Activated T-cell treated with anti-CD3 and anti-CD28 coated beads for 1 hour (primary cell): ENCODE measurements at regions not wholly inside any gene's neighbourhood (a gene's known extent, or its start where the extent isn't known, plus 50 kb on each side); places are given as distances from the start of the nearest gene placed in this dataset.
"Not testable (repeated sequence)": the region's sequence is repeated elsewhere in the genome, so short reads cannot be mapped to it uniquely, and the experiment has no call there.

Experiments used
- DNase-seq: peaks from one replicate; pipeline ENCODE4 v3.0.0-alpha.2; 2020; ENCODE audit warnings: low read depth

DNA sequence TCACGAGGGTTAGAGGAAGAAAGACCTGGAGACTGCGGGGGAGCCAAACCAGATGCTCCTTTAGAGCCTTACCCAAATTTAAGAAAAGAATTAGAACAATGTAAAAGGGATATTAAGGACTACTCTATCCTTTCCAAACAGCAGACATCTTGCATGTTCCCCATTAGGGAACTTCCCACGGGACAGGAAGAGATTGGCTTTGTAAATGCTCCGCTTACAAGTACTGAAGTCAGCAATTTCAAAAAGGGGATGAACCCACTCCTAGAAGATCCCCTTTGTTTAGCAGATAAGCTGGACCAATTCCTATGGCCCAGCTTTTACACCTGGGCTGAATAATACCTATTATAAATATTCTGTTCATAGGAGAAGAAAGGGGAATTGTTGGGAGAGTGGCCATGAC lies 74.2 kb downstream of the APOBEC1 start:
- no peak for DNase-seq

DNA sequence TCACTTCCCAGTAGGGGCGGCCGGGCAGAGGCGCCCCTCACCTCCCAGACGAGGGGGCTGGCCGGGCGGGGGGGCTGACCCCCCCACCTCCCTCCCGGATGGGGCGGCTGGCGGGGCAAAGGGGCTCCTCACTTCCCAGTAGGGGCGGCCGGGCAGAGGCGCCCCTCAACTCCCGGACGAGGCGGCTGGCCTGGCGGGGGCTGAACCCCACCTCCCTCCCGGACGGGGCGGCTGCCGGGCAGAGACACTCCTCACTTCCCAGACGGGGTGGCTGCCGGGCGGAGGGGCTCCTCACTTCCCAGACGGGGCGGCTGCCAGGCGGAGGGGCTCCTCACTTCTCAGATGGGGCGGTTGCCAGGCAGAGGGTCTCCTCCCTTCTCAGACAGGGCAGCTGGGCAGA lies 75.6 kb downstream of the APOBEC1 start:
- DNase-seq = not testable (repeated sequence)

DNA sequence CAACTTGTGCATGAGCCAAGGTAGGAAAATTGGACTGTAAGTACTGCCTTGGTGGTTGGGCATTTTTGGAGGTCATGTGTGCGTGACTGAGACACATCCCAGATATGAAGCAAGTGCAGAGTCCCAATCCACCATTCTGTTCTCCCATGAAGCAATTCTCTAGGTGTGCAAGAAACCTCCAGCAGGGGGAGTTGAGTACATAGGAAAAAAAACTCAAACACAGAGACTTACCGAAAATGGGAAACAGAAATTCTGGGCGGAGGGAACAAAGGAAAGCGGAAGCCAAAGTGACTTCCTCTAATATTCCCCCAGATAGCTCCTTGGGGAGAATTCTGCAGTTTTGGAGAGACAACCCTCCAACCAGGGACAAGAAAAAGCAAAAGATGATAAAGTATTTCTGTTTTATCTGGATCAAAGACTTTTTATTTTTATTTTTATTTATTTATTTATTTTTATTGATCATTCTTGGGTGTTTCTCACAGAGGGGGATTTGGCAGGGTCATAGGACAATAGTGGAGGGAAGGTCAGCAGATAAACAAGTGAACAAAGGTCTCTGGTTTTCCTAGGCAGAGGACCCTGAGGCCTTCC lies 76.9 kb downstream of the APOBEC1 start:
- peak; percentile 21 for DNase-seq

DNA sequence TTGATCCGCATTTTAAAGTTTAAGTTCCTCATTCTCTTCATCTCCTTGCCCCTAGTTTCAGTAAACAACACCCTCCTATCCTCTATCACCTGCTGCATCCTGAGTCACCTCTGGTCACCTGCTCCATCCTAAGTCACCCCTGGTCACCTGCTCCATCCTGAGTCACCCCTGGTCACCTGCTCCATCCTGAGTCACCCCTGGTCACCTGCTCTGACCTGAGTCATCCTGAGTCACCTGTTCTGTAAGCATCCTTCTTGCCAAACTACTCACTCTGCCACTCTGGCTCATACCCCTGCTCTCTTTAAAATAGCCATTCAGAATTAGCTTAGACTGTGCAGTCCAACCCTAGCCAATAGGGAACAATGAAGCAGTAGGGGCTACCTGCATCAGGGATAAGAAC lies 80.6 kb upstream of the CD163 start:
- DNase-seq = not testable (repeated sequence)

DNA sequence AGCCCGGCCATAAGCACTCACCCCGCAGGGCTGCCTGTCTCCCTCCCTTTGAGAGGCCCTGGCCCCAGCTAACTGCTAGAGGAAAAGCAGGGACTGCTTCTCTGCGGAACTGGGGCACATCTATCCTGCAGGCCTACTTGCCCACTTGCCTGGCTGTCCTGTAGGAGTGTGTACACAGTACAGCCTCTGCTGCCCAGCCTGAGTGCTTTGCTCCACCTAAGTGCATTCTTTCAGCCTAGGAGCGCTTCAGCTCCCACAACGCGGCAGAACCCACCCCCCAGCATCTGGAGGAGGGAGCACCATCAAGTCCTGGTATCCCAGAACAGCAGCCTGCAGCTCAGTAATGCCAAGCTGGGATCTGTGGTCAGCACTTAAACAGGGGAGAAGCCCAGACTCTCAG lies 79.9 kb upstream of the CD163 start:
- no peak for DNase-seq

DNA sequence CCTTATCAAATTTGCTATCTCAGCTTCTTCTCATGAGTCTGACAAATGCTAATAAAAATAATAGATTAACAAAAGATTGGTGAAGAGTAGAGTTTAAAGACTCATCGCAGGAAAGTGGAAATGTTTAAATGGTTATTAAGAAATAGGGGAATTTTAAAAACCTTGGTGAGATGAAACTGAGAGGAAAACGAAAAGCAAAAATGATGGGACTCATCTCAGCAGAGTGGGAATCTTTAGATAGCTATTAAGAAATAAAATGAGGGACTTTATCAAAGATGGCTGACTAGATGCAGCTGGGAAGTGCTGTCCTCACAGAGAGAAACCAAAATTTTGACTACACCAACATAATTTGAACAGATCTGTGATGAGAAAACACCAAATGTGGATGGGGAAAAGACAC lies 79.2 kb upstream of the CD163 start:
- no peak for DNase-seq

DNA sequence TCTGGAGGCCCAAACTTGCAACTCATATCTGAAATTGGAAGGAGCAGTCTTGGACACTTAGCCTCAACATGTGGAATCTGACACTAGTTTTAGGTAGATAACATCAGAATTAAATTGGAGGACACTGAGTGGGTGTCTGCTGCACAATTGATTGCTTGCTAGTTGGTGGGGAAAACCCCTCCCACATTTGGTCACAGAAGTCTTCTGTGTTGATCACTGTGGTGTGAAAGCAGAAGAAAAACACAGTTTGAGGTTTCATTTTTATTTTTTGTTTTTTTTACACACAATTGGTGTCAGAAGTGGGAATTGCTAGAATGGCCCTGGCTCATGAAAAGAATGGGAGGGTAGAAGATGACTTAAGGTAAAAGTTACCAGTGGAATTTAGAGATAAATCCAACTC lies 78.0 kb upstream of the CD163 start:
- no peak for DNase-seq

DNA sequence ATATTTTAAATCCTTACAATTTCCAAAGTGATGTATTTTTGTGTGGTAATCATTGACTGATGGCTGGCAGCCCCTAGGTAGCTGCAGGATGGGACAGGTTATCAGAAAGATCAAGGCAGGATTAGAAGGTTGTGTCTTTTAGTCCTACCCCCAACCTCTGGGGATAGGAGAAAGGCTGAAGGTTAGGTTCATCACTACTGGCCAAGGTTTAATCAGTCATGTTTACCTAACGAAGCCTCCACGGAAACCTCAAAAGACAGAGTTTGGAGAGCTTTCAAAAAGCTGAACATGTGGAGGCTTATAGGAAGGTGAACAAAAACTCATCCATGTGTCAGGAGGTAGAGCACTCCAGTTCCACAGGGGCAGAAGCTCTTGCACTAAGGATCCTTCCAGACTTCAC lies 77.5 kb upstream of the CD163 start:
- DNase-seq = no peak

DNA sequence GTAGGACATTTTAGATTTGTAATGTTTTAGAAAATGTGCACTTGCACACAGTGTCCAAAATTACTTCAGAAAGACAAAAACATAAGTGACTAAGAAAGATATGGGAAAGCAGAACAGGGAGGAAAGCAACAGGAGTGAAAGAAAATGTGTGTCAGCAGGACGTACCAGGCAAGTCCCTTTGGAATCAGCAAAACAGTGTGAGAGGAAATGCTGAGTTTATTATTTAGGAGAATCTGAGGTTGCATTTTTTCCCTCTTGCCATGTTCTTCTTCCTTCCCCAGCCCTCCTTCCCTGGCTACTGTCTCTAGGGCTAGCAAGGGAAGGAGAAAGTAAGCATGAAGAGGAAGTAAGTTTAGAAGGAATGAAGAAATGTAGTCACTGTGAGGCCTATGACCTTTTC lies 67.7 kb upstream of the CD163 start:
- no peak for DNase-seq

DNA sequence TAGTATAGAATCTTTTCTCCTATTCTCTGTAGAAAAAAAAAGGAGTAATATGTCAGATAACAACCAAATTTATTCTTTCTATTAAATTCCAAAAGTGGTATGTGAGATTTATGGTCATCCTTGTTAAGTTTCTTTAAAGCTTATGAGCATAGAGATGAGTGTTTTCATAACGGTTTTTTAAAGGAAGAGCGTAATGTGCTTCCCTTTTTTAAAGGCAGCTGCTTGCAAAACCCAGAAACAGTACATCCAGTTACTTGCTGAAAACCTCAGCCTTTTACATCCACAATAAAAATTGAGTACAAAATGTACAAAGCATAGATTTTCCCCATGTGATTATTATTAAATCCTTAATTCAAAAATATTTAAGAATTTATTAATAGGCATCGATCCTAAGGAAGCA lies 53.6 kb upstream of the CD163 start:
- no peak for DNase-seq

DNA sequence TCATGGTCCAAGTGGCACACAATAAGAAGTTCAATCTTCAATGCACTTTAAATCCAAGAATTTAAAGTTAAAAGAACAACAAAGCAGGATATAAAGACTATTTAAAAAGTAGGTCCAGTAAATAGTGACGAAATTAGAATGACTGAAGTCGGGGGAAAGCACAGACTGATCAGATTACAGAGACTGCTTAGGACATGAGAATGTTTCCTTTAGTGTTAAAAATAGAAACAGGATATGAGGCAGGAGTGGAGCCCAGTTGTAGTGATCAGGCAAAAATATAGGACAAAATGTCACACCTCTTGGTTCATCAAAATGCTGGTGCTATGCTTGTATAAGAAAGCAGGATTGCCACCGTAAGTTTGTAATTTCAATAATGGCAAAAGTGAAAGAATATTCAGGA lies 52.2 kb upstream of the CD163 start:
- DNase-seq = no peak

DNA sequence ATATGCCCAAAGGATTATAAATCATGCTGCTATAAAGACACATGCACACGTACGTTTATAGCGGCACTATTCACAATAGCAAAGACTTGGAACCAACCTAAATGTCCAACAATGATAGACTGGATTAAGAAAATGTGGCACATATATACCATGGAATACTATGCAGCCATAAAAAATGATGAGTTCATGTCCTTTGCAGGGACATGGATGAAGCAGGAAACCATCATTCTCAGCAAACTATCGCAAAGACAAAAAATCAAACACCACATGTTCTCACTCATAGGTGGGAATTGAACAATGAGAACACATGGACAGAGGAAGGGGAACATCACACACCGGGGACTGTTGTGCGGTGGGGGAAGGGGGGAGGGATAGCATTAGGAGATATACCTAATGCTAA lies 51.3 kb upstream of the CD163 start:
- not testable (repeated sequence) for DNase-seq
